ENCODE measurements at regions not wholly inside any gene's neighbourhood (a gene's known extent, or its start where the extent isn't known, plus 50 kb on each side); places are given as distances from the start of the nearest gene placed in this dataset.

GRCh38 chr6:22886650-22887581 lies 317.6 kb downstream of the HDGFL1 start:
- peaks cover 35% of the 10 kb centered on the region for H3K4me1 ChIP-seq
- intact Hi-C loops (cut with micrococcal nuclease), result no loop called here
- no peak for DNase-seq
- H3K9me3 ChIP-seq (replicated peaks), result no peaks in the 10 kb centered on the region
- H3K4me3 ChIP-seq, result no peak overlapping the region
- H3K27ac ChIP-seq (replicated peaks), result no peak overlapping the region
- no peak for TF ChIP-seq CTCF (IDR thresholded peaks at IDR 0.05; ENCODE audit: borderline replicate concordance)
- H3K36me3 ChIP-seq, result no peaks in the 10 kb centered on the region
- H3K27me3 ChIP-seq (ENCODE audit: low read depth), result no peaks in the 10 kb centered on the region

DNA sequence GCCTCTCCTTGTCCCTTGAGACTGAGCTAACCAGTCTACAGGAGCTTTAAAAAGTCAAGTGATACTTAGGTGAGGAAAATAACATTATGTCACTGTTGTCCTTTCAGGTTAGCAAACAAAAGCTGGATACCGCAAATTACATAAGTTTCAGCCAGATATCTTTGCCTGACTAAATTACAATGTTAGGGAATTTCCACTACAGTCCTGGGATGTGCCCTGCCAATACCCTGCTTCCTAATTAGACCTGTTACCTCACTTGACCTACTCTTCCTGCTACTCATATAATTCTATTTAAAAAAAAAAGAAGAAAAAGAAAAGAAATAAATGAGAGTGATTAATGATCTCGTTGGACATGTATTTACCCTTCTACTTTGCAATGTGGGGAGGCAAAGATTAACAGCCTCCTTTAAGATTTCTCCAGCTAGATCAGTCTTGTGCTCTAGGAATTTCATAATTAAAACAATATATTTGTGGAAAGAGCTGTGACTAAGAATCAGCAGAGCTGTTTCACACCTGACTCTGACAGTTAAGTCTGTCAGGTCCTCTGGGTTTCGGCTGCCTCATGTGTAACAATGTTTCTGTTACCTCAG lies 318.9 kb downstream of the HDGFL1 start:
- peak overlapping the region; percentile 22 for H3K27ac ChIP-seq (replicated peaks)

GRCh38 chr6:22891934-22892333 lies 322.6 kb downstream of the HDGFL1 start:
- DNase-seq, result no peak
- Histone ChIP-seq H3K4me3 (no peak overlapping the region), H3K9me3 (replicated peaks) (no peaks in the 10 kb centered on the region), H3K36me3 (no peaks in the 10 kb centered on the region), H3K27ac (replicated peaks) (peak overlapping the region; percentile 65), H3K27me3 (ENCODE audit: low read depth) (no peaks in the 10 kb centered on the region), H3K4me1 (peaks cover 21% of the 10 kb centered on the region)
- no peak for TF ChIP-seq CTCF (IDR thresholded peaks at IDR 0.05; ENCODE audit: borderline replicate concordance)
- intact Hi-C loops (cut with micrococcal nuclease), result no loop called here

More for the DNA sequence above, 318.9 kb downstream of the HDGFL1 start:
- TF ChIP-seq CTCF (IDR thresholded peaks at IDR 0.05; ENCODE audit: borderline replicate concordance), result no peak
- H3K4me1 ChIP-seq, result peaks cover 31% of the 10 kb centered on the region
- H3K36me3 ChIP-seq, result no peaks in the 10 kb centered on the region
- no peaks in the 10 kb centered on the region for H3K9me3 ChIP-seq (replicated peaks)
- no peak for DNase-seq
- intact Hi-C loops (cut with micrococcal nuclease), result no loop called here
- H3K27me3 ChIP-seq (ENCODE audit: low read depth), result no peaks in the 10 kb centered on the region
- H3K4me3 ChIP-seq, result no peak overlapping the region

- Histone ChIP-seq H3K27ac (replicated peaks) (peak overlapping the region; percentile 65), H3K36me3 (no peaks in the 10 kb centered on the region), H3K4me3 (no peak overlapping the region), H3K9me3 (replicated peaks) (no peaks in the 10 kb centered on the region), H3K27me3 (ENCODE audit: low read depth) (no peaks in the 10 kb centered on the region), H3K4me1 (peaks cover 18% of the 10 kb centered on the region)
- no peak for DNase-seq
- no peak for TF ChIP-seq CTCF (IDR thresholded peaks at IDR 0.05; ENCODE audit: borderline replicate concordance)
- intact Hi-C loops (cut with micrococcal nuclease), result no loop called here
These were observed 323.1 kb downstream of the HDGFL1 start for GRCh38 chr6:22892452-22892851.

DNA sequence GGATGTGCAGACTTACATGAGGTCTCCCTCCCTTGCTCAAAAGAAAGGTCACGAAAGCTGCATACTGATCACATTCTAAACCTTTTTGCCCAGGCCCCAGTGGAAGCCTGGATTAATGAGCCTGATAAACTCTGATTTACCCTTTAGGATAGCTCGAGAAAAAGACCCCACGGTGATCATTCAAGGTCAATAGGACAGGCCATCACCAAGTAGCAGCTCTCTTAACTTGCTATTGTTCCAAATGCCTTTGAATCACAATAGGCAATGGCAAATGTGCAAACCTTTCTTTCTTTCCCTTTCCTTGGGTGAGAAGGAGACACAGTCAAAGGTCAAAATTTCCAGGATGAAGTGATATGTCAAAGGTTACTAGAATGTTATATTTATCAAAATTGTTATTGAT lies 327.3 kb downstream of the HDGFL1 start:
- DNase-seq, result no peak
- TF ChIP-seq CTCF (IDR thresholded peaks at IDR 0.05; ENCODE audit: borderline replicate concordance), result no peak
- Histone ChIP-seq H3K27me3 (ENCODE audit: low read depth) (no peaks in the 10 kb centered on the region), H3K9me3 (replicated peaks) (no peaks in the 10 kb centered on the region), H3K4me3 (no peak overlapping the region), H3K27ac (replicated peaks) (no peak overlapping the region), H3K36me3 (no peaks in the 10 kb centered on the region), H3K4me1 (peaks cover 6% of the 10 kb centered on the region)
- intact Hi-C loops (cut with micrococcal nuclease), result no loop called here

Data from left ventricle myocardium inferior (tissue), 1 donor.